Middle frontal gyrus (tissue), 1 donor: ENCODE measurements at regions not wholly inside any gene's neighbourhood (a gene's known extent, or its start where the extent isn't known, plus 50 kb on each side); places are given as distances from the start of the nearest gene placed in this dataset.
A peak's percentile ranks its signal among the peaks of the same experiment; 100 is the strongest.

ENCODE experiments used
- DNase-seq: peaks from one replicate; pipeline ENCODE4 v3.0.0-alpha.2; 2015; ENCODE audit warnings: low spot score; ENCODE audit errors: extremely low spot score

DNA sequence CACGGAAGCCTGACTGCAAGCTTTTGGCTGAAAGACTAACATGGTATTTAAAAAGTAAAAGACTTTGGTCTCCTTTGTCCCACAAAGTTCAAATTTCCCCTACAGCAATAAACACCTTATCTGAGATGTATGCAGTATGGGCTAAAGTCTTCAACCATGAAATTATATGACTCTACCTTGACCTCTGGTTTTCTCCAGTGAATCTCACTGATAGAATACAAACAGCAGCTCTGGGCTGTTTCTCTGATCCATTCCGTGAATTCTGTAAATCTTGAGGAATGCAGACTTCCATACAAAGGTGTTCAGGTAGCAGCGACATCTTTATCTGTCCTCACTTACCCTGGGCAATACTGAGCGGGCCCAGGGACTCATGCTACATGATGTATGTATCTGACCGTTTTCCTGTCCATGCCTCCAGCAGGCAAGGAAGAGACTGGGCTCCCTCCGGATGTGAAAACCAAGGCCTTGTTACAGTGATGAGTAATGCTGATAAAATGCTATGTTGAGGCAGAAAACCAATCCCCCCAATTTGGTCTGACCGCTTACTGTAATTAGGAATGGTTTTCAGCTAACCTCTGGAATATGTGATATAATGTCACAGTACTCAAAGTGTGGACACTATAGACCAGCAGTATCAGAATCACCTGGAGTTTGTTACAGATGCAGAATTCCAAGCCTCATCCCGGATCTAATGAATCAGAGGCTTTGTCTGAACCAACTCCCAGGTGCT lies 589.8 kb downstream of the HS3ST4 start:
- DNase-seq, result no peak

DNA sequence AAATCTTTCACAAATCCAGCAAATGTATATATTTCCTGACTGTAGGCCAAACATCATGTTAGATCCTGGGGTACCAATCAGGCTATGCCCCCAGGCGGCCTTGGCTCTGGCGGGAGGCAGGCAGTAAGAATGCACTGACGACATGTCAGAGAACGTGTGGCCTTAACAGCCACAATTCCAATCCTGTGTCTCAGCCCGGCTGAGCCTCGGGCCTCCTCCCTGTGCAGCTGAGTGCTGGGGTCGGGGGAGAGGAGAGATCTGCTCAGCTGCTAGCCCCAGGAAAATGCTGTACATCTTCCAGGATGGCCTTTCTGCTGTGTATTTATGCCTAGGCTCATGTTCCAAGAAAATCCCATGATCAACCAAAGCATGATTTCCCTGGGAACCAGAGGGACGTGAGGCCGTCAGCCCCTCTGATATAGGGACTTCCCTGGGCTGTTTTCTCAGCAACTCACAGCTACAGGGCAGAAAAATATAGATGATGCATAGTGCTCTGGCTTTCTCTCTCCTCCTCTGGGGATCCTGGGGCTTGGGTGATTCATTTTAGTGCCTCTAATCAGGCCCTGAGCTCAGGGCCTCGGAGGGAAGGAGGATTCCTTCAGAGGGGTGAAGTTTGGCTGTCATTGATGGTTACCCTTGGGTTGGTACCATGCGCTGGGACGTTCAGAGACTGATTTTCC lies 604.0 kb downstream of the HS3ST4 start:
- no peak for DNase-seq

DNA sequence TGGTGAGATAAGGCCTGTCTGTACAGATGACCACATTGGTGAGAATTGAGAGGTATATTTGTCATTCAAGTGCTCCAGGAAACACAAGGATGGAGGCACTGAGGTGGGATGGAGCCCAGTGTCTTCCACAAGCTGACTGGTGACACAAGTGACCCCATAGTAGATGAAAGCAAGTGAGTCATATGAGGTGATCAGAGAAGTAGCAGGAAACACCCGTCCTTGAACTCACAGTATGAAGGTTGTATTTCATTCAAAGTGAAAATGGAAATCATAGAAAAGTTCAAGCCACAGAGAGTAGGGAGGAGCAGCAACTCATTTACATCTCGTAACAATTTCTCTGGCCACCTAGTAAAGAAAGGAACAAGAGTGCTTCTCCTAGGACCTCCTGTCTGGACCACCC lies 609.8 kb downstream of the HS3ST4 start:
- DNase-seq, result no peak

DNA sequence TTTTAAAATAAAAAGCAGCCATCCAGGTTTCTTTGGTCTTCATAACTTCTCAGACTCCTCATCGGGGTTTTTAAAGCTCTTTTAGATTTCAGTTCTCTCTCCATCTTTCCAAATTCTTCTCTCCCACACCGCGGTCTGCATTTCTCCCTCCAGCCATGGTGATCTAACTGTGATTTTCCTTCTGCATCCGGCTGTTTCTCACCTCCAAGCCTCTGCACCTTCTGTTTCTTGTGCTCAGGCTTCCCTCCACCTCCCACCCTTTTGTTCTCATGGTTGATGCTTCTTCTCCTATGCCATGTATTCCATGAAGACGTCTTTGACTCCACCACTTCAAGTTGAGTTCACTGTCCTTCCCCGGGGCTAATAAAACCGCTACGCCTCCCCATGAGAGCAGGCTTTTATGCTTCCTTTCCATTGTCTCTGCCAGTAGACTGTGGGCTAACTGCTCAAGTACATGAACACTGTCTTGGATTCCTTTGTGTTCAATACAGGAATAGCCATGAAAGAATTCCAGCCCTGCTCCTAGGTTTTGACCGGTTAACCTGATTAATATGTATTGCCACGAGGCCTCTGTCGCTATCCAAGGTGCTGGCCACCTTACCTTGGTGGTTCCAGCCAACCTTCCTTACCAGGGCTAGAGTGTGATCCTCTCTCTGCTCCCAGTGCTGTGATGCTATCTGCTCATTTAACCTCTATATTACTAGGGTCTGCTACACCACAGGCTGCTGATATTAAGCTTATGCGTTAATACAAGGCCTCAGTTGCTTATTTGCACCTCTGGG lies 625.1 kb downstream of the HS3ST4 start:
- peak; percentile 27 for DNase-seq

- no peak for DNase-seq
These were observed 626.1 kb downstream of the HS3ST4 start for GRCh38 chr16:26317885-26318284.

DNA sequence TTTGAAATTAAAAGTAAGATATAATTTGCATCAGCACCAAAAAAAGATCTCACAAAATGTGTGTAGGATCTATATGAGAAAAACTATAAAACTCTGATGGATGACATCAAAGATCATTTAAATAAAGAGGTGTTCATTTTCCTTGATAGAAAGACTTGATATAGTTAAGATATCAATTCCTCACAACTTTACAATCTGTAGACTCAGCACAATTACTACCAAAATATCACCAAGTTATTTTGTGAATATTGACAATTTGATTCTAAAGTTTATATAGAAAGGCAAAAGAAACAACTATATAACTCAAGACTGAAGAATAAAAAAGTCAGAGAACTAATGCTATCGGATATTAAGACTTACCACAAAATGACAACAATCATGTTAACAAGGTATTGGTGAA lies 638.9 kb downstream of the HS3ST4 start:
- no peak for DNase-seq

GRCh38 chr16:26334218-26335111 lies 642.7 kb downstream of the HS3ST4 start:
- no peak for DNase-seq

DNA sequence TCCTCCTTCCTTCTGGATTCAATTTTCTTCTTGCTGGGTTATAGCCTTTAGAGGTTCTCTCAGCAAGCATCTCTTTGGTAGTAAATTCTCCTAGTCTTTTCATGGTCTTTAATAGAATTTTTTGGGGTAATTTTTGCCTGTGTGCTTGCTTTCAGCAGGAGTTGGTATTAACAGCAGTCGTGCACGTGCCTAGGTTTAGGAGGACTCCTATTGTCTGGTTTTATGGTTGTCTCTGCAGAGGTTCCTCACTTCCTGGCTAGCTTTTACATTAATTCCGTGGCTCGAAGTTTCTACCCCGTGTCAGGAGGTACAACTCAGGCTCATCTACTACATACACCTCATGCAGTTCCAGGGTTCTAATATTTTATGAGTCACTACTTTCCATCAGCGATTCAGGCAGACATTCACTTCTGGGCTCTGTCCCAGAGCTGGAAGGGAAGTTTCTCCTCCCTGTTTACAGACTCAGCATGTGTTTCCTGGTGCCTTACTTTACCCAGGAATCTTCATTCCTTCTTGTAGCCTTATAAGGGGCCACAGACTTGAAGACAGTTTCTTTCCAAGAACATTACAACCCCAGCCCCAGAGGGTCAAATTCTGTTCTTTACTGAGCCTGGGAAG lies 643.6 kb downstream of the HS3ST4 start:
- DNase-seq, result no peak

DNA sequence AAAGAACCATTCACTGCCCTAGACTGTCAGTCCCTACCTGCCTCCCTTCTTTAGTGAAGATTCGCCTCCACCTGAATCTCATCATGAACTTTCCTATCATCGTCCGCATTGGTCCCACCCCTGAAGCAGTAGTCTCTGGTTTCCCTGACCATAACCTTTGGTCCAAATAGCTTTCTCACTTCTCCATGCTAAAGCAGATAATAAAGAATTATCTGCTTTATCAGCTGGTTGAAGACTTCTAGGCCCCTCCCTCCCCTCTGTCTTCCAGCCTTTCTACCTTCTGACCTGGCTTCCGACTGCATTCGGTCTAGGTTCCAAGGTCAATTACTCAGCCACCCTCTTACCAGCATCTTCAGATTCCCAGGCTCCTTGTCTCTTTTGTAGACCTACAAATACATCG lies 650.9 kb downstream of the HS3ST4 start:
- DNase-seq, result no peak

- DNase-seq, result no peak
These were observed 652.5 kb downstream of the HS3ST4 start for GRCh38 chr16:26344240-26344776.

DNA sequence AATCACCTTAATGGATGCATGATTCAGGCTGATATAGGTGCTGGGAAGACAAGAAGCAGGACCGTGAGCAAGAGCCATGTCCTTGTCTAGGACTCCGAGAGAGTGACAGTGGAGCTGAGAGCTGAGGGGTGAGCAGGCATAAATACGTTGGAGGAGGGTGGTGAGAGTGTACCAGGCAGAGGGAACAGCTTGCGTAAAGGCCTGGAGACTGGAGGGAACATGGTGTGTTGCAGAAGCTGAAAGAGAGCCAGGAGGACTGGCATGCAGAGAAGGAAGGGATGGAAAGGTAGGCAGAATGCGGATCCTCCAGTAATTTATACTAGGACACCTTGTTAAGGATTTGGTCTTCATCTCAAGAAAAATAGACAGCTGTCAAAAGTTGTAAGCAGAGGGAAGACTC lies 653.2 kb downstream of the HS3ST4 start:
- DNase-seq, result no peak

DNA sequence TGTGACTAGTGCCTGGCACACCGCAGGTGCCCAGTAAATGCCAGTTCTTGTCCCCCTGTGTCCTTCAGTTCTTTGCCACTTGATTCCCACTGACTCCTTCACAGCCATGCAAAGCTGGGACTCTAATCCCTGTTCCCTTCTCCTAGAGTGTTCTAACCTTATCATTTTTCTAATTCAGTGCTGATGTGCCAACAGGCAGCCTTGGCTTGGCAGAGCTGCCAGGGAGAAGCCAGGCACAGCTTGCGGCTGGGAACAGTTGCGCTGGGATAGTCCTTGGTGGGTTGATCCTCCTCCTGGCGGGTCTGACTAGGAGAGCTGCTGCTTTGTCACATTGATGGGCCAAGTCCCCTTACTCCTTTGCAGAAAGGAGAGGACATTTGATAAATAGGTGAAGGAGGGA lies 654.2 kb downstream of the HS3ST4 start:
- no peak for DNase-seq

GRCh38 chr16:26348095-26348494 lies 656.3 kb downstream of the HS3ST4 start:
- DNase-seq, result no peak

DNA sequence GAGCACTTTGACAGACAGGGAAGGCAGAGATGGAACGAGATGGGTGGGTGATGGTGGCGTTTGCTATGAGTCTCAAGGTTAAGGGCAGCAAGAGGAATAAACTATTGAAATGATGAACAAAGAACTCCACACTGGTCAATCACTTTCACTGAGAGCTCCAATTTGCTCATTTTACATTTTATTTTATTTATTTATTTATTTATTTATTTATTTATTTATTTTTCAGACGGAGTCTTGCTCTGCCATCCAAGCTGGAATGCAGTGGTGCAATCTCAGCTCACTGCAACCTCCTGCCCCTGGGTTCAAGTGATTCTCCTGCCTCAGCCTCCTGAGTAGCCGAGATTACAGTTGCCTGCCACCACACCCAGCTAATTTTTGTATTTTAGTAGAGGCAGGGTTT lies 669.1 kb downstream of the HS3ST4 start:
- no peak for DNase-seq

- no peak for DNase-seq
These were observed 671.8 kb downstream of the HS3ST4 start for GRCh38 chr16:26363581-26363980.

- DNase-seq, result no peak
These were observed 673.6 kb downstream of the HS3ST4 start for GRCh38 chr16:26365161-26365940.

- DNase-seq, result no peak
These were observed 679.6 kb downstream of the HS3ST4 start for GRCh38 chr16:26371349-26371869.

DNA sequence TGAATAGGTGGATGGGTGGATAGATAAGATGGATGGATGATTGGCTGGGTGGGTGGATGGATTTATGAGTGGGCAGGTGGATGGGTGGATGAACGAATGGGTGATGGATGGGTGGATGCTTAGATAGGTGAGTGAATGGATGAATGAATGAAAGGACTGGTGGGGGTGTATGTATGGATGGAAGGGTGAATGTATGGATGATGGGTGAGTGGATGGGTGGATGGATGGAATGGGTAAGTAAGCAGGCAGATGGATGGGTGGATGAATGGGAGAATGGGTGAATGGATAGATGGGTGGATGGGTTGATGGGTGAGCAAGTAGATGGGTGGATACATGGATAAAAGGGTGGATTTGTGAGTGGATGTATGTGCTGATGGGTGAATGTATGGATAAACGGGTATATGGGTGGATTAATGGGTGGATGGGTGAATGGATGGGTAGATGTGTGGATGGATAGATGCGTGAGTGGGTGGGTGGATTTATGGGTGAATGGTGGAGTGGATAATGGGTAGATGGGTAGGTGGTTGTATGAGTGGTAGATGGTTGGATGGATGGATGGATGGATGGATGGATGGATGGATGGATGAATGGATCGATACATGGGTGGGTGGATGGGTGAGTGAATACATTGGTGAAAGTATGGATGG lies 682.6 kb downstream of the HS3ST4 start:
- no peak for DNase-seq

- no peak for DNase-seq
These were observed 684.1 kb upstream of the C16orf82 start for GRCh38 chr16:26382586-26382985.
